ENCODE measurements at regions not wholly inside any gene's neighbourhood (a gene's known extent, or its start where the extent isn't known, plus 50 kb on each side); places are given as distances from the start of the nearest gene placed in this dataset.

DNA sequence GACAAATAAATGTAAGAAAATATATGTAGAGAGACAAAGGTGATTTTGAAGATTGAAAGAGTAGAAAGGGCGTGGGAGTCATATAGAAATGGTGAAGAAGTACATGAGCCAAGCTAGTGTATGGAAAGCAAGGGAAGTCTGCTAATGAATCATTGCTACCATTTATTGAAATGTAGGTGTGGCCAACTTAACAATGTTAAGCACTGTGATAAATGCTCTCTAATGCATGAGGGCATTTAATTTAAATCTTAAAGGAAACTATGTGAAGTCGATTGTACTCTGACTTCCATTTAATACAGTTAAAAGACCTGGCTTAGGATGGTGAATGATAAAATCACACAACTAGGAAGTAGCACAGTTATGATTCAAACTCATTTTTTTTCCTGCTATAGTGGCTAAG is 219.9 kb downstream of the CASP12 start:
- TF ChIP-seq, protein P1, sequence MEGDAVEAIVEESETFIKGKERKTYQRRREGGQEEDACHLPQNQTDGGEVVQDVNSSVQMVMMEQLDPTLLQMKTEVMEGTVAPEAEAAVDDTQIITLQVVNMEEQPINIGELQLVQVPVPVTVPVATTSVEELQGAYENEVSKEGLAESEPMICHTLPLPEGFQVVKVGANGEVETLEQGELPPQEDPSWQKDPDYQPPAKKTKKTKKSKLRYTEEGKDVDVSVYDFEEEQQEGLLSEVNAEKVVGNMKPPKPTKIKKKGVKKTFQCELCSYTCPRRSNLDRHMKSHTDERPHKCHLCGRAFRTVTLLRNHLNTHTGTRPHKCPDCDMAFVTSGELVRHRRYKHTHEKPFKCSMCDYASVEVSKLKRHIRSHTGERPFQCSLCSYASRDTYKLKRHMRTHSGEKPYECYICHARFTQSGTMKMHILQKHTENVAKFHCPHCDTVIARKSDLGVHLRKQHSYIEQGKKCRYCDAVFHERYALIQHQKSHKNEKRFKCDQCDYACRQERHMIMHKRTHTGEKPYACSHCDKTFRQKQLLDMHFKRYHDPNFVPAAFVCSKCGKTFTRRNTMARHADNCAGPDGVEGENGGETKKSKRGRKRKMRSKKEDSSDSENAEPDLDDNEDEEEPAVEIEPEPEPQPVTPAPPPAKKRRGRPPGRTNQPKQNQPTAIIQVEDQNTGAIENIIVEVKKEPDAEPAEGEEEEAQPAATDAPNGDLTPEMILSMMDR (IDR thresholded peaks at IDR 0.05) = no peak
- no peak for TF ChIP-seq POLR2A (IDR thresholded peaks at IDR 0.05)

Measured in upper lobe of left lung (tissue), 4 donors.